BE2C (cell line): ENCODE measurements at regions not wholly inside any gene's neighbourhood (a gene's known extent, or its start where the extent isn't known, plus 50 kb on each side); places are given as distances from the start of the nearest gene placed in this dataset.

ENCODE experiments used
- DNase-seq: peaks from one replicate; pipeline ENCODE4 v3.0.0-alpha.2; 2020
- H3K27me3 ChIP-seq: fragments of 250-450 bp; sonication (Bioruptor Pico); 2 replicates; pipeline ENCODE4 v1.5.1; 2020; ENCODE audit warnings: mild to moderate bottlenecking
- H3K36me3 ChIP-seq: fragments of 250-450 bp; sonication (Bioruptor Pico); 2 replicates; pipeline ENCODE4 v1.5.1; 2020; ENCODE audit warnings: mild to moderate bottlenecking
- H3K4me1 ChIP-seq: fragments of 250-450 bp; sonication (Bioruptor Pico); 2 replicates; pipeline ENCODE4 v1.5.1; 2020
- H3K4me3 ChIP-seq: 2 replicates; pipeline ENCODE4 v1.5.1; 2011; ENCODE audit warnings: low read depth, low read length
- H3K9me3 ChIP-seq: fragments of 250-450 bp; sonication (Bioruptor Pico); 2 replicates; pipeline ENCODE4 v1.5.1; 2020
- TF ChIP-seq, protein P1 (sequence below): IDR thresholded peaks from 2 replicates; pipeline ENCODE4 v1.5.1; 2012; ENCODE audit warnings: mild to moderate bottlenecking, low read depth, low read length

DNA sequence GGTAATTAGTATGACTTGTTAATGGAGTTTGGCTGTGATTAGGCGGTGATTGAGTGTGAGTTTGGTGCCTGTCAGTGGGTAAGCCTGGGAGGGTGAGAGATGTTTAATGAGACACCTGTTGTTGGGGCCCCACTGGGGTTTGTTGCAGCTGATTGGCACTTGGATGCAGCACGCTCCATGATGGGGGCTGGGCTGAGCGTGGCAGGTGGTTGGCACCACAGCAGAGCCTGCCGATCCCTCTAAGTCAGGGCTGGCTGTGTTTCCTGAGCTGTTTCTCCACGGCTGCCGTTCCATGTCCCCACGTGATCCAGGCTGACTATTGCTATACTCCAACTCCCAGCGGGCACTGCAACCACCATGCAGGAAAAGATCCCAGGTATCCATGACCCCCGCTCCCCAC lies 93.5 kb upstream of the ARRDC4 start:
- Histone ChIP-seq H3K4me1 (no peaks in the 10 kb centered on the region), H3K27me3 (no peaks in the 10 kb centered on the region), H3K4me3 (no peak overlapping the region), H3K9me3 (no peaks in the 10 kb centered on the region; the same call in 1 of the 2 replicates), H3K36me3 (no peaks in the 10 kb centered on the region)
- TF ChIP-seq, protein P1, sequence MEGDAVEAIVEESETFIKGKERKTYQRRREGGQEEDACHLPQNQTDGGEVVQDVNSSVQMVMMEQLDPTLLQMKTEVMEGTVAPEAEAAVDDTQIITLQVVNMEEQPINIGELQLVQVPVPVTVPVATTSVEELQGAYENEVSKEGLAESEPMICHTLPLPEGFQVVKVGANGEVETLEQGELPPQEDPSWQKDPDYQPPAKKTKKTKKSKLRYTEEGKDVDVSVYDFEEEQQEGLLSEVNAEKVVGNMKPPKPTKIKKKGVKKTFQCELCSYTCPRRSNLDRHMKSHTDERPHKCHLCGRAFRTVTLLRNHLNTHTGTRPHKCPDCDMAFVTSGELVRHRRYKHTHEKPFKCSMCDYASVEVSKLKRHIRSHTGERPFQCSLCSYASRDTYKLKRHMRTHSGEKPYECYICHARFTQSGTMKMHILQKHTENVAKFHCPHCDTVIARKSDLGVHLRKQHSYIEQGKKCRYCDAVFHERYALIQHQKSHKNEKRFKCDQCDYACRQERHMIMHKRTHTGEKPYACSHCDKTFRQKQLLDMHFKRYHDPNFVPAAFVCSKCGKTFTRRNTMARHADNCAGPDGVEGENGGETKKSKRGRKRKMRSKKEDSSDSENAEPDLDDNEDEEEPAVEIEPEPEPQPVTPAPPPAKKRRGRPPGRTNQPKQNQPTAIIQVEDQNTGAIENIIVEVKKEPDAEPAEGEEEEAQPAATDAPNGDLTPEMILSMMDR = no peak
- no peak for DNase-seq

- Histone ChIP-seq H3K27me3 (no peaks in the 10 kb centered on the region), H3K9me3 (no peaks in the 10 kb centered on the region; the same call in 1 of the 2 replicates), H3K4me3 (no peak overlapping the region), H3K36me3 (no peaks in the 10 kb centered on the region), H3K4me1 (no peaks in the 10 kb centered on the region)
- TF ChIP-seq, protein P1 = no peak
- no peak for DNase-seq
Observed at GRCh38 chr15:97867870-97868269, 92.6 kb upstream of the ARRDC4 start.

- Histone ChIP-seq H3K4me3 (no peak overlapping the region), H3K9me3 (no peaks in the 10 kb centered on the region; the same call in 1 of the 2 replicates), H3K27me3 (no peaks in the 10 kb centered on the region), H3K36me3 (no peaks in the 10 kb centered on the region), H3K4me1 (no peaks in the 10 kb centered on the region)
- DNase-seq = no peak
- TF ChIP-seq, protein P1 = no peak
Observed at GRCh38 chr15:97868981-97869380, 91.5 kb upstream of the ARRDC4 start.

DNA sequence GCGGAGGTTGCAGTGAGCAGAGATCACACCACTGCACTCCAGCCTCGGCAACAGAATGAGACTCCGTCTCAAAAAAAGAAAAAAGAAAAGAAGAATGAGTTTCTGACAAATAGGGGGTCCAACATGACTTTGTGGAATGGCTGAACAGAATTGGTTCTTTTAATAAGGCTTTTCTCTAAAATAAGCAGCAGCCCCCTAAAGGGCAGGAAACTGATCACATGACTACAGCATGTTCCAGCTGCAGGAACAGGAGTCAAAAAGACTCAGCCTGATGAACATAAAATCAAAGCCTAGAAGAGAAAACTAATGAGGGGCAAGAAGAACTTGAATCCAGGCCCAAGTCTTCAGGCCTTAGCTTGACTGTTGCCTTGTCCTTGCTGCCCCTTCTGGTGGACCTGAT lies 89.7 kb upstream of the ARRDC4 start:
- Histone ChIP-seq H3K4me1 (no peaks in the 10 kb centered on the region), H3K36me3 (no peaks in the 10 kb centered on the region), H3K9me3 (no peaks in the 10 kb centered on the region; the same call in 1 of the 2 replicates), H3K27me3 (no peaks in the 10 kb centered on the region), H3K4me3 (no peak overlapping the region)
- DNase-seq = no peak
- TF ChIP-seq, protein P1 = no peak

DNA sequence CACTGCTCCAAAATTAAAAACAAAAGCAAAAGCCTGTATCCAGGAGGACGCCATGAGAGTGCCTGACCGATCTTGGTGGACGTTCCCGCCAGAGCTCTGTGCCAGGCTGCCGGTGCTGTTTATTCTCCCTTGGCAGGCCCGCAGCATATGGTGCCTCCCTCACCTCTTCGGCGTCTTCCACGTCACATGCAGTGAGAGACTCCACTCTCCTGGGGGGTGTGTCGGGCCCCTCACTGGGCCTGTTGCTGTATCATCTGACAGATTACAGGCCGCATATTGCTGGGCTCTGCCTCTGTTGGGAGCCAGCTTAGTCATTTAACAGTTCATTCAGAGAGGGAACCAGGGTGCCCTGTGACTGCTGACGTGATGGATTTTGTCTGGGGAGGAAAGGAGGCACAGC lies 86.4 kb upstream of the ARRDC4 start:
- Histone ChIP-seq H3K4me3 (no peak overlapping the region), H3K4me1 (no peaks in the 10 kb centered on the region), H3K27me3 (no peaks in the 10 kb centered on the region), H3K36me3 (no peaks in the 10 kb centered on the region), H3K9me3 (no peaks in the 10 kb centered on the region; the same call in 1 of the 2 replicates)
- TF ChIP-seq, protein P1 = no peak
- DNase-seq = no peak

DNA sequence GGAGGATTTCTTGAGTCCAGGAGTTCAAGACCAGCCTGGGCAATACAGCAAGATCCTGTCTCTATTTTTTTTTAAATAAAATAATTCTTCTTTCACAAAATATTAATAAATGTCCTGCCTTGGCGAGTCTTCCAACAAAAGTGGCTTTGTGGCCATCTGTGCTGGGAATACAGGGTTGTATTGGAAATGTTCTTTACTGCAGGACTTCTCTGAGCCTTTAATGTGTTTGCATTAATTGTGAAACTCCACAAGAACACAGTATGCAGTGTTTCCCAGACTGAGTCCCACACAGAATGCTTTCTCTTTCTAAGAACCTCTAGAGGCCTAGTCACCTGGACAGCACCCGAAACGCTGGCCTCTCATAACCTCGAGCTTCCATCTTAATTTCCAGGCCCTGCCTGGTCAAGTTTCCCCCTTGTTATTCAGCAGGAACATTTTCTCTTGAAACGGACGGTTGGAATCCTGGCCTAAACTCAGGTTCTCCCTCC lies 85.4 kb upstream of the ARRDC4 start:
- H3K4me3 ChIP-seq = no peak overlapping the region
- no peaks in the 10 kb centered on the region; the same call in 1 of the 2 replicates for H3K9me3 ChIP-seq
- TF ChIP-seq, protein P1 = no peak
- no peak for DNase-seq
- no peaks in the 10 kb centered on the region for H3K4me1 ChIP-seq
- no peaks in the 10 kb centered on the region for H3K27me3 ChIP-seq
- no peaks in the 10 kb centered on the region for H3K36me3 ChIP-seq
